Cardiac muscle cell (in vitro differentiated cells and primary cell): ENCODE measurements at regions not wholly inside any gene's neighbourhood (a gene's known extent, or its start where the extent isn't known, plus 50 kb on each side); places are given as distances from the start of the nearest gene placed in this dataset.

ENCODE experiments used
- DNase-seq, 2 donors: peaks; one replicate each; pipeline versions ENCODE4 v3.0.0 to v3.0.0-alpha.2; 2010 to 2017; ENCODE audit warnings: low read depth in 1 of 2, low spot score in 1 of 2
- H3K27ac ChIP-seq: fragments of 200-600 bp; sonication (generic); 2 replicates; pipeline ENCODE4 v1.5.1; 2016
- H3K27me3 ChIP-seq: fragments of 200-600 bp; sonication (generic); 2 replicates; pipeline ENCODE4 v1.6.0; 2016; ENCODE audit warnings: control low read depth
- H3K36me3 ChIP-seq: fragments of 200-600 bp; sonication (generic); 2 replicates; pipeline ENCODE4 v1.5.1; 2016; ENCODE audit warnings: control low read depth
- H3K4me1 ChIP-seq: fragments of 200-600 bp; sonication (generic); 2 replicates; pipeline ENCODE4 v1.8.1; 2017; ENCODE audit warnings: low read depth, mild to moderate bottlenecking, mixed run types
- H3K4me3 ChIP-seq: fragments of 200-600 bp; sonication (generic); 2 replicates; pipeline ENCODE4 v1.5.1; 2016; ENCODE audit warnings: mild to moderate bottlenecking
- H3K9me3 ChIP-seq: fragments of 200-600 bp; sonication (generic); 2 replicates; pipeline ENCODE4 v1.5.1; 2017; ENCODE audit warnings: low read depth, mild to moderate bottlenecking, control low read depth
- CTCF ChIP-seq: IDR thresholded peaks from 2 replicates; pipeline ENCODE4 v1.5.1; 2012; ENCODE audit warnings: low read depth, mild to moderate bottlenecking, low read length

DNA sequence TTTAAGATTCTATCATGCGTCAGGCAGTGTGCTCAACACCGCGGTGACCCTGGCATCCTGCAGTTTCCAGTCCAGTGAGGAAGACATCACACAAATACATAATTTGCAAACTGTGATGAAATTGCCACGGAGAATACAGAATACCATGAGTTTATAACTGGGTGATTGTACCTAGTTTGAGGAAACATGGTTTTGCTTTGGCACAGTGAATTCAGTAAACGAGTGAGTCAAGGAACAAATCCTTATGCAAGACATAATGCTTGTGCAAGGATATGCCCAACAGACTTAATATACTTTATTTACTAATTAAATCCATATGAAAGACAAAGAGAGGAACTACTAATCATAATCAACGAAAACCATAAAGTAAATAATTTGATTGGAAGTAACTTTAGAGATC, 311.8 kb upstream of the TMTC1 start:
- no peak for DNase-seq
- no peaks in the 10 kb centered on the region for H3K9me3 ChIP-seq

DNA sequence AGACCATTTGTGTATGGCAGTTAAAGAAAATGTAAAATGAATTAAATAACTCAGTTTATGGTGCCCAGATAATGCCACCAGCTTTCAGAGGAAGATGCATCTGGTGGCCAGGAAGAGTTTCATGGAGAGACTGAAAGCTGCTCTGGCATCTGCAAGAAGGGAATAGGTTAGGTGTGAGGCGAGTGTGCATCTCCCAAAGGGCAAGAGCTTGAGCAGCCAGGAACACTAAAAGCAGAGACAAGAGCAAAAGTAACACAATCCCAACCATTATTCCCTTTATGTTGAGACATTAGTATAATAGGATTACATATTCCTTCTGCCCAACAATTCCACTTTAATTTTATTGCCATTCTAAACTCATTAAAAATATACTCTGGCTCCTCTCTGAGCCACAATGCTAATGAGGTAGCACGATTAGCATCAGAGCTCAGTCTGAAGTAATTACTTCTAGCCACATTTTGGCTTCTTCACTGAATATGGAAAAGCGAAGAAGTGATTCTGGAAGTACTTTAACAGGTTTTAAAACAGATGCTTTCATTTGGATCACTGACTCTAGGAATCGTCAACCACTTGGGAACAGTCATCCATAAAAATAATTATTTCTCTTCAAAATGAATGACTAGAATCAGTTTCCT, 309.4 kb upstream of the TMTC1 start:
- no peaks in the 10 kb centered on the region for H3K36me3 ChIP-seq

More for the DNA sequence above, 311.8 kb upstream of the TMTC1 start:
- Histone ChIP-seq H3K4me3 (no peak overlapping the region), H3K27ac (no peak overlapping the region), H3K4me1 (no peaks in the 10 kb centered on the region), H3K36me3 (no peaks in the 10 kb centered on the region), H3K27me3 (no peaks in the 10 kb centered on the region)
- TF ChIP-seq CTCF, result no peak

GRCh38 chr12:30090258-30090657, 306.5 kb upstream of the TMTC1 start:
- Histone ChIP-seq H3K27ac (no peak overlapping the region), H3K4me3 (no peak overlapping the region), H3K4me1 (peaks cover 3% of the 10 kb centered on the region), H3K27me3 (no peaks in the 10 kb centered on the region), H3K9me3 (no peaks in the 10 kb centered on the region), H3K36me3 (no peaks in the 10 kb centered on the region)
- DNase-seq, result peak in 1 of 2 donors; percentile 1
- no peak for TF ChIP-seq CTCF

More for the DNA sequence above, 309.4 kb upstream of the TMTC1 start:
- Histone ChIP-seq H3K27me3 (no peaks in the 10 kb centered on the region), H3K9me3 (no peaks in the 10 kb centered on the region), H3K27ac (no peak overlapping the region), H3K4me1 (peaks cover 3% of the 10 kb centered on the region), H3K4me3 (no peak overlapping the region)
- TF ChIP-seq CTCF, result no peak
- no peak for DNase-seq

DNA sequence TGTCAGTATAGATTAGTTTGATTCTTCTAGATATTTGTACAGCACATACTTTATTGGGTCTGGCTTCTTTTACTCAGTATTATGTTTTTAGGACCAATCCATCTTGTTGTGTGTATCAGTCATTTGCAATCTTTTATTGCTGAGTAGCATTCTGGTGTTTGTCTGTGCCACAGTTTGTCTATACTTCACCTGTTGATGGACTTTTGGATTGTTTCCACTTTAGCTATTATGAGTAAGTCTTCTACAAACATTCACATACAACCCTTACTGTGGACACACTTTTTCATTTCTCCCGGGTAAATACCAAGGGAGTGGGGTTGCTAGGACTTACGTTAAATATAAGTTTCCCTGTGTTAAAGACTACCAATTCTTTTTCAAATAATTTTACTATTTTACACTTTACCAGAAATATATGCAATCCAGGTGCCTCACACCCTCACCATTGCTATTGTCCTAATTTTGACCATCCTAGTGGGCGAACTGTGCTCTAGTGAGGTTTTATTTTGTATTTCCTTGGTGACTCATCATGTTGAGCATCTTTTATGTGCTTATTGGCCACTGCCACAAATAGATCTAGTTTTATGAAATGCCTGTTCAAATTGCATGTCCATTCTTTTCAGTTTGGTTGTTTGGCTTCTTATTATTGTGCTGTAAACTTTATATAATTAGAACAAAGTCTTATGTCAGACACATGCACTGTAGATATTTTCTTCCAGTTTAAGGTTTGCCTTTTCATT, 304.7 kb upstream of the TMTC1 start:
- DNase-seq, result no peak
- Histone ChIP-seq H3K27me3 (no peaks in the 10 kb centered on the region), H3K27ac (no peak overlapping the region), H3K36me3 (no peaks in the 10 kb centered on the region), H3K4me1 (peaks cover 3% of the 10 kb centered on the region), H3K4me3 (no peak overlapping the region), H3K9me3 (no peaks in the 10 kb centered on the region)
- TF ChIP-seq CTCF, result no peak

DNA sequence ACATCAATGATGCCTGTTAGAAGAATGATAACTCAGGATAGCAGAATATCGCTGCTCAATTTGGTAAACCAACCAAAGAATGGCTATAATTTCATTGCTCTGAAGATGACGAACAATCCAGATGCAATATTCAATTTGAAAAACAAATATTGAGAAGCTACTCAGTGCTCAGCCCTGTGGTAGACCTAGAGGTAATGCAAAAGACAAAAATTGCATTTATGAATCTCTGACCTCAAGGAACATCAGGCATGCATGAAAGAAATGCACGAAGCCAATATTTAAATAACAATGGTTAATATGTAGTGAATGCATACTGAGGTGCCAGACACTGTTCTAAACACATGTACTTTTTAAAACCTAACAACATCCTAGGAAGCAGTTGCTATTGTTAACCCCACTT, 298.6 kb upstream of the TMTC1 start:
- H3K36me3 ChIP-seq, result no peaks in the 10 kb centered on the region

More for the DNA sequence above, 298.6 kb upstream of the TMTC1 start:
- Histone ChIP-seq H3K9me3 (no peaks in the 10 kb centered on the region), H3K27ac (no peak overlapping the region), H3K27me3 (no peaks in the 10 kb centered on the region), H3K4me3 (no peak overlapping the region), H3K4me1 (no peaks in the 10 kb centered on the region)
- no peak for TF ChIP-seq CTCF
- DNase-seq, result no peak
